ENCODE measurements at regions not wholly inside any gene's neighbourhood (a gene's known extent, or its start where the extent isn't known, plus 50 kb on each side); places are given as distances from the start of the nearest gene placed in this dataset.

DNA sequence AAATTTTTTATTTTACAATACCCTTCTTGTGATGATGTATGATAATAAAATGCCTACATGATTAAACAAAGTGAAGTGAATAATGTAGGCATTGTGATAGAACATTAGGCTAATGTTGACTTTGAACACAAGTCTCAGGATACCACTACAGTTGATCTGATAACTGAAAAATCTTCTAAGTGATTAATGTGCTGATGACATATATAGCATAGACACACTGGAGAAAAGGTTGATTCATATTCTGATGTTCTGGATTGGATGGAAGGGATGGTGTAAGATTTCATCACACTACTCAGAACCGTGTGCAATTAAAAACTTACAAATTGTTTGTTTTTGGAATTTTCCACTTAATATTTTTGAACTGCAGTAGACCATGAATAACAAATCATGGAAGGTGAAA, 738.5 kb downstream of the TECRL start:
- H3K27ac ChIP-seq (ENCODE audit: control insufficient read depth, insufficient read depth): no peak overlapping the region
- ChIA-PET SMC1A (ENCODE audit: uncharacterized antibody, unreplicated experiment) (no interaction called here), POLR2A (no interaction called here), CTCF (no interaction called here), RAD21 (ENCODE audit: unreplicated experiment) (no interaction called here)
- no peaks in the 10 kb centered on the region for H3K36me3 ChIP-seq (ENCODE audit: control insufficient read depth in 2 of 2, insufficient read depth in 2 of 2, low read length in 1 of 2)
- TF ChIP-seq HCFC1 (IDR thresholded peaks at IDR 0.05; ENCODE audit: low read length) (no peak), CBFB (IDR thresholded peaks at IDR 0.05; ENCODE audit: low read depth) (no peak), IKZF2 (IDR thresholded peaks at IDR 0.05) (no peak), CREM (IDR thresholded peaks at IDR 0.05; ENCODE audit: low read depth) (no peak), NR2C1 (IDR thresholded peaks at IDR 0.05) (no peak), HDGF (IDR thresholded peaks at IDR 0.05) (no peak), SMARCA5 (IDR thresholded peaks at IDR 0.05) (no peak), FOXM1 (IDR thresholded peaks at IDR 0.05; ENCODE audit: low read depth, low read length) (no peak), TARDBP (IDR thresholded peaks at IDR 0.05; ENCODE audit: borderline replicate concordance) (no peak), MXI1 (IDR thresholded peaks at IDR 0.05; ENCODE audit: low read depth, low read length) (no peak), SPI1 (IDR thresholded peaks at IDR 0.05; ENCODE audit: borderline replicate concordance, insufficient read depth, low read depth, low read length) (no peak)
- TF ChIP-seq, protein P1, sequence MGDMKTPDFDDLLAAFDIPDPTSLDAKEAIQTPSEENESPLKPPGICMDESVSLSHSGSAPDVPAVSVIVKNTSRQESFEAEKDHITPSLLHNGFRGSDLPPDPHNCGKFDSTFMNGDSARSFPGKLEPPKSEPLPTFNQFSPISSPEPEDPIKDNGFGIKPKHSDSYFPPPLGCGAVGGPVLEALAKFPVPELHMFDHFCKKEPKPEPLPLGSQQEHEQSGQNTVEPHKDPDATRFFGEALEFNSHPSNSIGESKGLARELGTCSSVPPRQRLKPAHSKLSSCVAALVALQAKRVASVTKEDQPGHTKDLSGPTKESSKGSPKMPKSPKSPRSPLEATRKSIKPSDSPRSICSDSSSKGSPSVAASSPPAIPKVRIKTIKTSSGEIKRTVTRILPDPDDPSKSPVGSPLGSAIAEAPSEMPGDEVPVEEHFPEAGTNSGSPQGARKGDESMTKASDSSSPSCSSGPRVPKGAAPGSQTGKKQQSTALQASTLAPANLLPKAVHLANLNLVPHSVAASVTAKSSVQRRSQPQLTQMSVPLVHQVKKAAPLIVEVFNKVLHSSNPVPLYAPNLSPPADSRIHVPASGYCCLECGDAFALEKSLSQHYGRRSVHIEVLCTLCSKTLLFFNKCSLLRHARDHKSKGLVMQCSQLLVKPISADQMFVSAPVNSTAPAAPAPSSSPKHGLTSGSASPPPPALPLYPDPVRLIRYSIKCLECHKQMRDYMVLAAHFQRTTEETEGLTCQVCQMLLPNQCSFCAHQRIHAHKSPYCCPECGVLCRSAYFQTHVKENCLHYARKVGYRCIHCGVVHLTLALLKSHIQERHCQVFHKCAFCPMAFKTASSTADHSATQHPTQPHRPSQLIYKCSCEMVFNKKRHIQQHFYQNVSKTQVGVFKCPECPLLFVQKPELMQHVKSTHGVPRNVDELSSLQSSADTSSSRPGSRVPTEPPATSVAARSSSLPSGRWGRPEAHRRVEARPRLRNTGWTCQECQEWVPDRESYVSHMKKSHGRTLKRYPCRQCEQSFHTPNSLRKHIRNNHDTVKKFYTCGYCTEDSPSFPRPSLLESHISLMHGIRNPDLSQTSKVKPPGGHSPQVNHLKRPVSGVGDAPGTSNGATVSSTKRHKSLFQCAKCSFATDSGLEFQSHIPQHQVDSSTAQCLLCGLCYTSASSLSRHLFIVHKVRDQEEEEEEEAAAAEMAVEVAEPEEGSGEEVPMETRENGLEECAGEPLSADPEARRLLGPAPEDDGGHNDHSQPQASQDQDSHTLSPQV (IDR thresholded peaks at IDR 0.05): no peak
- TF ChIP-seq, protein P2, sequence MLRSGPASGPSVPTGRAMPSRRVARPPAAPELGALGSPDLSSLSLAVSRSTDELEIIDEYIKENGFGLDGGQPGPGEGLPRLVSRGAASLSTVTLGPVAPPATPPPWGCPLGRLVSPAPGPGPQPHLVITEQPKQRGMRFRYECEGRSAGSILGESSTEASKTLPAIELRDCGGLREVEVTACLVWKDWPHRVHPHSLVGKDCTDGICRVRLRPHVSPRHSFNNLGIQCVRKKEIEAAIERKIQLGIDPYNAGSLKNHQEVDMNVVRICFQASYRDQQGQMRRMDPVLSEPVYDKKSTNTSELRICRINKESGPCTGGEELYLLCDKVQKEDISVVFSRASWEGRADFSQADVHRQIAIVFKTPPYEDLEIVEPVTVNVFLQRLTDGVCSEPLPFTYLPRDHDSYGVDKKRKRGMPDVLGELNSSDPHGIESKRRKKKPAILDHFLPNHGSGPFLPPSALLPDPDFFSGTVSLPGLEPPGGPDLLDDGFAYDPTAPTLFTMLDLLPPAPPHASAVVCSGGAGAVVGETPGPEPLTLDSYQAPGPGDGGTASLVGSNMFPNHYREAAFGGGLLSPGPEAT (IDR thresholded peaks at IDR 0.05; ENCODE audit: low read depth): no peak
- TF ChIP-seq, protein P3, sequence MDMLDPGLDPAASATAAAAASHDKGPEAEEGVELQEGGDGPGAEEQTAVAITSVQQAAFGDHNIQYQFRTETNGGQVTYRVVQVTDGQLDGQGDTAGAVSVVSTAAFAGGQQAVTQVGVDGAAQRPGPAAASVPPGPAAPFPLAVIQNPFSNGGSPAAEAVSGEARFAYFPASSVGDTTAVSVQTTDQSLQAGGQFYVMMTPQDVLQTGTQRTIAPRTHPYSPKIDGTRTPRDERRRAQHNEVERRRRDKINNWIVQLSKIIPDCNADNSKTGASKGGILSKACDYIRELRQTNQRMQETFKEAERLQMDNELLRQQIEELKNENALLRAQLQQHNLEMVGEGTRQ (IDR thresholded peaks at IDR 0.05; ENCODE audit: borderline replicate concordance, low read depth, low read length): no peak
- TF ChIP-seq, protein P4, sequence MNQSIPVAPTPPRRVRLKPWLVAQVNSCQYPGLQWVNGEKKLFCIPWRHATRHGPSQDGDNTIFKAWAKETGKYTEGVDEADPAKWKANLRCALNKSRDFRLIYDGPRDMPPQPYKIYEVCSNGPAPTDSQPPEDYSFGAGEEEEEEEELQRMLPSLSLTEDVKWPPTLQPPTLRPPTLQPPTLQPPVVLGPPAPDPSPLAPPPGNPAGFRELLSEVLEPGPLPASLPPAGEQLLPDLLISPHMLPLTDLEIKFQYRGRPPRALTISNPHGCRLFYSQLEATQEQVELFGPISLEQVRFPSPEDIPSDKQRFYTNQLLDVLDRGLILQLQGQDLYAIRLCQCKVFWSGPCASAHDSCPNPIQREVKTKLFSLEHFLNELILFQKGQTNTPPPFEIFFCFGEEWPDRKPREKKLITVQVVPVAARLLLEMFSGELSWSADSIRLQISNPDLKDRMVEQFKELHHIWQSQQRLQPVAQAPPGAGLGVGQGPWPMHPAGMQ (IDR thresholded peaks at IDR 0.05; ENCODE audit: borderline replicate concordance): no peak
- H3K4me1 ChIP-seq (ENCODE audit: control insufficient read depth, insufficient read depth, low read length): no peaks in the 10 kb centered on the region
- DNase-seq (ENCODE audit: low read depth, low spot score) (no peak), FAIRE-seq (no peak), ATAC-seq (no peak)
- BruUV-seq (replicated peaks): no TSS peak
- in situ Hi-C loops (cut with MboI) (no loop called here), intact Hi-C loops (cut with micrococcal nuclease; ENCODE audit: unreplicated experiment) (no loop called here)
- WGBS (ENCODE audit: insufficient coverage, insufficient replicate concordance, low lambda C conversion rate, missing lambda C conversion rate): 0% methylated on average over 1 of the region's 1 CpG
- no peak overlapping the region for H2AFZ ChIP-seq (ENCODE audit: control insufficient read depth, low read depth, low read length)
- H3K4me2 ChIP-seq (ENCODE audit: control insufficient read depth, insufficient read depth): no peak overlapping the region
- H3K79me2 ChIP-seq (ENCODE audit: control insufficient read depth, insufficient read depth, low read length): no peaks in the 10 kb centered on the region
- H4K20me1 ChIP-seq (ENCODE audit: control insufficient read depth, insufficient read depth): no peaks in the 10 kb centered on the region
- no peak overlapping the region for H3K4me3 ChIP-seq
- H3K27me3 ChIP-seq (replicated peaks in 1 of 2; ENCODE audit: control insufficient read depth in 2 of 2, insufficient read depth in 2 of 2, low read length in 1 of 2): no peaks in the 10 kb centered on the region
- no peak overlapping the region for H3K9ac ChIP-seq (ENCODE audit: control insufficient read depth, insufficient read depth, low read length)
- no peaks in the 10 kb centered on the region for H3K9me3 ChIP-seq (replicated peaks; ENCODE audit: control insufficient read depth, insufficient read depth, low read length)

Data from GM12878 (cell line).